HCEC 1CT (cell line): ENCODE measurements at regions not wholly inside any gene's neighbourhood (a gene's known extent, or its start where the extent isn't known, plus 50 kb on each side); places are given as distances from the start of the nearest gene placed in this dataset.
A peak's percentile ranks its signal among the peaks of the same experiment; 100 is the strongest.
"Not testable (repeated sequence)": the region's sequence is repeated elsewhere in the genome, so short reads cannot be mapped to it uniquely, and the experiment has no call there.

Experiments
- DNase-seq: peaks from one replicate; pipeline ENCODE4 v3.0.0-alpha.2; 2017

- DNase-seq: not testable (repeated sequence)
Measured at GRCh38 chr4:189736656-189737055, 204.0 kb upstream of the FRG1 start.

GRCh38 chr4:189740118-189740517, 200.6 kb upstream of the FRG1 start:
- not testable (repeated sequence) for DNase-seq

GRCh38 chr4:189740873-189741272, 199.8 kb upstream of the FRG1 start:
- DNase-seq: no peak

GRCh38 chr4:189753092-189753491, 187.6 kb upstream of the FRG1 start:
- DNase-seq: not testable (repeated sequence)

- no peak for DNase-seq
Measured at GRCh38 chr4:189763583-189763982, 177.1 kb upstream of the FRG1 start.

- DNase-seq: no peak
Measured at GRCh38 chr4:189765301-189765700, 175.4 kb upstream of the FRG1 start.

- DNase-seq: no peak
Measured at GRCh38 chr4:189765736-189766135, 174.9 kb upstream of the FRG1 start.

GRCh38 chr4:189767941-189768340, 172.7 kb upstream of the FRG1 start:
- no peak for DNase-seq

GRCh38 chr4:189769131-189769530, 171.5 kb upstream of the FRG1 start:
- DNase-seq: no peak

- DNase-seq: no peak
Measured at GRCh38 chr4:189771696-189772361, 168.8 kb upstream of the FRG1 start.

GRCh38 chr4:189773909-189774308, 166.8 kb upstream of the FRG1 start:
- no peak for DNase-seq

GRCh38 chr4:189779281-189779980, 161.2 kb upstream of the FRG1 start:
- no peak for DNase-seq

- no peak for DNase-seq
Measured at GRCh38 chr4:189780391-189780790, 160.3 kb upstream of the FRG1 start.

GRCh38 chr4:189784651-189785050, 156.0 kb upstream of the FRG1 start:
- no peak for DNase-seq

GRCh38 chr4:189785257-189785656, 155.4 kb upstream of the FRG1 start:
- no peak for DNase-seq

GRCh38 chr4:189786447-189786846, 154.2 kb upstream of the FRG1 start:
- DNase-seq: no peak

- DNase-seq: no peak
Measured at GRCh38 chr4:189787216-189788031, 153.2 kb upstream of the FRG1 start.

GRCh38 chr4:189792924-189793618, 147.6 kb upstream of the FRG1 start:
- peak; percentile 5 for DNase-seq

GRCh38 chr4:189800545-189801088, 140.1 kb upstream of the FRG1 start:
- DNase-seq: no peak

GRCh38 chr4:189802884-189803283, 137.8 kb upstream of the FRG1 start:
- no peak for DNase-seq

- DNase-seq: no peak
Measured at GRCh38 chr4:189804894-189805293, 135.8 kb upstream of the FRG1 start.

- no peak for DNase-seq
Measured at GRCh38 chr4:189806506-189806905, 134.2 kb upstream of the FRG1 start.

- DNase-seq: no peak
Measured at GRCh38 chr4:189807031-189807430, 133.6 kb upstream of the FRG1 start.
